ENCODE measurements at regions not wholly inside any gene's neighbourhood (a gene's known extent, or its start where the extent isn't known, plus 50 kb on each side); places are given as distances from the start of the nearest gene placed in this dataset.

DNA sequence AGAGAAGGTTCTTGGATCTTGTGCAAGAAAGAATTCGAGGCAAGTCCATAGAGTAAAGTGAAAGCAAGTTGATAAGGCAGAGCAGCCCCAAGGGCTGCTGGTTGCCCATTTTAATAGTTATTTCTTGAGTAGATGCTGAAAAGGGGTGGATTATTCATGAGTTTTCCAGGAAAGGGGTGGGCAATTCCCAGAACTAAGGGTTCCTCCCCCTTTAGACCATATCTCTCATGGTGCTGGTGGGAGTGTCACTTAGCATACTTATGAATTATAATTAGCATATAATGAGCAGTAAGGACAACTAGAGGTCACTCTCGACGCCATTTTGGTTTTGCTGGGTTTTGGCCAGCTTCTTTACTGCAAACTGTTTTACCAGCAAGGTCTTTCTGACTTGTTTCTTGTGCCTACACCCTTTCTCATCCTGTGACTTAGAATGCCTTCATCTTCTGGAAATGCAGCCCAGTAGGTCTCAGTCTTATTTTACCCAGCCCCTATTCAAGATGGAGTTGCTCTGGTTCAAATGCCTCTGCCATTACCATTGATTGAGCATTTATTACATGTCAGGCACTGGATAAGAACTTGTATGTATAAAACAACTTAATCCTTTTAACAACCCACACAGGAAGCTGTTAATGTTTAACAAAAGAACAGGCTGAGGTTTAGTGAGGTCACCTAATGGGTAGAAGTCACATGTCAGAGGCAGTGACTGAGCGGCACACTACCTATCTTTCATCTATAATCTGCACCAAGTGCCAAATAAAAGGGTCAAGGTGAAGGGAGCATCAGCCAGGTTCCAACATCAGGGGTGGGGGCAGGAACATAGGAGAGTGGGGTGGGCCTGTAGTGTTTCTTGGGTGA, 250.9 kb downstream of the ICOS start:
- DNase-seq = no peak

DNA sequence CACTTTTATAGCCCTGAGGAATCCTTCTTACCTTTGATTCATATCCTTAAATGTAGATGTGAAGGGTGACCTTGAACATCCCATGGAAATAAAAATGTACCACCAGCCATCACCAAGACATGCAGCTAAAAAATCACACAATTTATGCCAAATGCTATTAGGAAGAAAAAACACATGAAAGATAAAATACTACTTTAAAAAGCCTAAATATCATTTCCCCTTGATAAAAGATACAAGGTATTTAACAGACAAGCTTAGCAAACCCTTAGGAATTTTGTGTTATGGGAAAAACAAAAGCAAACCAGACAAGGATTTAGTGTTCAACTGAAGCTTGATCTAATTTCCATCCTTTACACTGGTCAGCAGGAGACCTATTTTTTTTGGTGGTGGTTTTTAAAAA, 255.0 kb downstream of the ICOS start:
- no peak for DNase-seq

DNA sequence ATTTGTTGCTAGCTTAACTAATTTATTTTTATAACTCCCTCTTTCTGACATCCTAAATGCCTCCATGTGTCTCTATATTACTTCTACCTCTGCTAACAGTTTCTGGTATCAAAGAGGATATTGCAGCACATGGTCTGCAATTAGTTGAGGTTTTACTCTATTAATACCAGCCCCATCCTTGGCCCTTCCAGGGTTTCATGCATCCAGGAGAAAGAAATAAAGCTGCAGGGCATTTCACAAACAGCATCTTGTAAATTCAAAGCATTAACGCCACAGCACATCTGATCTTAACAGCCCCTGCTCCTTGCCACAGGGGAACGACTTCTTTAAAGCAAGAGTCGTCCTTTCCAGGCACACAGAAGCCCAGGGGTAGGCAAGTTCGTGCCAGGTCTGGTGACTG, 258.9 kb downstream of the ICOS start:
- DNase-seq = no peak

DNA sequence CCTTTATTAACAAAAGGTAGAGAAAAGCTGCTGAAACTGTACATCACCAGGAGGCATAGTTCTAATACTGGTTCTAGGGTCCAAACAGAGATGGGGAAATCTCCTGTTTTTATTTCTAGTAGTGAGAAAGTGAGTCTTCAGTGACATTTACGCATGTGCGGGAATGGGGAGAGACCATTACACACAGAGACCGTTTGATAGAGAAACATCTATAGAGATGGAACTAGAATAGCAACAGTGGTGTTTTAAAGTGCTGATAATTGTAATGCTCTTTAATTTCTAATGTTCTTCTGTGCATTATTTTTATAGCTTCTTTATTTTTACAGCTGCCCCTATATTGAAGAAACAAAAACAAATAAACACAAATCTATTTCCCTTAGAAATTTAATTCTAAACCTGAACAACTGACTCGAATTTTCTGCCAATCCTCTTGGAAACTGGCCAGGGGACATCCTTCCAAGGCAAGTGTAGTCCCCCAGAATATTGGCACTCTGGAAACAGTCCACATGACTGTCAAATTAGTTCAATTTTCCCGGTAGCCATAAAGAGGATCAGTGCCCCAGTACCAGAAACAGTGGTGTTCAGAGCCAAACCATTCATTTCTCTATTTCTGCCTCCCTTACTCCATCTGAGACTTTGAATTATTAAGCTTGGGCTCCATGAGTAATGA, 260.9 kb downstream of the ICOS start:
- DNase-seq = no peak

GRCh38 chr2:204199357-204199756, 262.8 kb downstream of the ICOS start:
- no peak for DNase-seq

GRCh38 chr2:204201507-204201906, 264.9 kb downstream of the ICOS start:
- no peak for DNase-seq

- DNase-seq = no peak
Measured at GRCh38 chr2:204202253-204202652, 265.7 kb downstream of the ICOS start.

GRCh38 chr2:204203704-204204103, 267.1 kb downstream of the ICOS start:
- DNase-seq = no peak

DNA sequence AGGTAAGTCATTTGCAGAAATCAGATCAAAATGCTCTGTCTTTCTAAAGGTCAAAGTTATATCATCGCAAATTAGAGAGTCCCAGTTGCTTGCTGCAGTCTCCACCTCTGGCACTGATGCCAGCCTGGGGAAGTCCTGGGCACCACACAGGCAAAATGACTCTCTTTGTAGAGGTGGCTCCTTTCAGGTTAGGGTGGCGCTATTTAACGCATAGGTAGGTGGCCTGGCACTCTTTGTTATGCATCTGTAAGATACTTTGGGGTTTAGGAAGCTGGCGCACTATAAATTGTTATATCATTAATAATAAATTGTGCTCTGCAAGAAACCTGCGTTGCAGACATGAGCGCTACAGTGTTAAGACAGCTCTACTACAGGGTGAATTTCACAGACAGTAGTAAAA, 268.5 kb downstream of the ICOS start:
- DNase-seq = no peak

- DNase-seq = no peak
Measured at GRCh38 chr2:204205538-204205937, 269.0 kb downstream of the ICOS start.

- no peak for DNase-seq
Measured at GRCh38 chr2:204207866-204208265, 271.3 kb downstream of the ICOS start.

DNA sequence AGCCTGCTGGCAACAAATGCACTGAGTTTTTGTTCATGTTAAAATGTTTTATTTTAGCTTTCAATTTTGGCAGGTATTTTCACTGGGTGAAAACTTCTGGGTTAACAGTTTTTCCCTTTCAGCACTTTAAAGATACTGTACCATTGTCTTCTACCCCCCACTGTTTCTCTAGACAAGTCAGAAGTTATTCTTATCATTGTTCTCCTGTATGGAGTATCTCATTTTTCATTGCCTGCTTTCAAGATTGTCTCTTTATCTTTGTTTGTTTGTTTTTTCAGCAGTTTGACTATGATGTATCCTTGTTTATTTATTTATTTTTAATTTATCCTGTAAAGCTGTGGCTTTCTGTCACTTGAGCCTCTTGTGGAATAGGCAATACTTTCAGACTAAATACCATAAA, 277.0 kb downstream of the ICOS start:
- no peak for DNase-seq

DNA sequence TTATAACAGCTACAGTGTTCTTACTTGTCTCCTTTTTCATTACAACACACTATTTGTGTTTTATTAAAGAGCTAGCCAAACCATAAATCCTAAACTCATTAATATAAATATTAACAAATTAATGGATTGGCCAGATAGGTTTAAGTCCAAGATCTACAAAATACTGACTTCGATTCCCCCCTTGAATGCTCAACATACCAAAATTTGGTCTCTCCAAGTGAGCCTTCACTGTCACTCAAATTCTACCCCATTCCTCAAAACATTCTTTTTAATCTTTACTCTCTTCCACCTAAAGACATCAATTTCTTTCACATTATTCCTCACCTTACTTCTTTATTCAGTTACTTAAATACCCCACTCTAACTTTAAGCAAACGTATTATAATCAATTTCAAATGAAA, 281.5 kb downstream of the ICOS start:
- no peak for DNase-seq

DNA sequence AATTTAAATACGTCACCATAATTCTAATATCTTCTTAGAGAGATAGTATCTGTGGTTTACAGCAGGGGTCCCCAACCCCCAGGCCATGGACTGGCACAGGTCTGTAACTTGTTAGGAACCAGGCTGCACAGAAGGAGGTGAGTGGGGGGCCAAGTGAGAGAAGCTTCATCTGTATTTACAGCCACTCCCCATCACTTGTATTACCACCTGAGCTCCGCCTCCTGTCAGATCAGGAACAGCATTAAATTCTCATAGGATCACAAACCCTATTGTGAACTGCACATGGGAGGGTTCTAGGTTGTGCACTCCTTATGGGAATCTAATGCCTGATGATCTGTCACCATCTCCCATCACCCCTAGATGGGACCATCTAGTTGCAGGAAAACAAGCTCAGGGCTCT, 282.6 kb downstream of the ICOS start:
- DNase-seq = no peak

GRCh38 chr2:204220896-204221295, 284.3 kb downstream of the ICOS start:
- DNase-seq = no peak

GRCh38 chr2:204223046-204223445, 286.5 kb downstream of the ICOS start:
- no peak for DNase-seq

GRCh38 chr2:204223544-204223943, 287.0 kb downstream of the ICOS start:
- no peak for DNase-seq

DNA sequence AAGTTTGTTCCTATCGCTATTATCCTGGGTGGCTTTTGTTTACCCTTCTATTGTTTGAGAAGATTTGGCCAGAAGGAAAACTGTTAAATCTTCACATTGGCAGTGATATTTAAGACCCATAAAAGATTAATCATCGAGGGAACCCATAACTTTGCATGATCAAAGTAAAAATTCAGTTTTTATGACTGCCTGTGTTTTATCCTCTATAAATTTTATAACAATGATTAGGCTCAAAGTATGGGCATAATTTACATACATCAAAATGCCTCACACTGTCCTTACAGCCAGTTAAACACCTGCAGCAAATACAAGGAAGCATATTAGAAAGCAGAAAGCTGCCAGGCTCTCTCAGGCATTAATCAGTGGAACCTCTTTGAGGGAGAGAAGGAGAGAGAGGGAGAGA, 289.1 kb downstream of the ICOS start:
- no peak for DNase-seq

- DNase-seq = no peak
Measured at GRCh38 chr2:204226305-204226880, 289.8 kb downstream of the ICOS start.

DNA sequence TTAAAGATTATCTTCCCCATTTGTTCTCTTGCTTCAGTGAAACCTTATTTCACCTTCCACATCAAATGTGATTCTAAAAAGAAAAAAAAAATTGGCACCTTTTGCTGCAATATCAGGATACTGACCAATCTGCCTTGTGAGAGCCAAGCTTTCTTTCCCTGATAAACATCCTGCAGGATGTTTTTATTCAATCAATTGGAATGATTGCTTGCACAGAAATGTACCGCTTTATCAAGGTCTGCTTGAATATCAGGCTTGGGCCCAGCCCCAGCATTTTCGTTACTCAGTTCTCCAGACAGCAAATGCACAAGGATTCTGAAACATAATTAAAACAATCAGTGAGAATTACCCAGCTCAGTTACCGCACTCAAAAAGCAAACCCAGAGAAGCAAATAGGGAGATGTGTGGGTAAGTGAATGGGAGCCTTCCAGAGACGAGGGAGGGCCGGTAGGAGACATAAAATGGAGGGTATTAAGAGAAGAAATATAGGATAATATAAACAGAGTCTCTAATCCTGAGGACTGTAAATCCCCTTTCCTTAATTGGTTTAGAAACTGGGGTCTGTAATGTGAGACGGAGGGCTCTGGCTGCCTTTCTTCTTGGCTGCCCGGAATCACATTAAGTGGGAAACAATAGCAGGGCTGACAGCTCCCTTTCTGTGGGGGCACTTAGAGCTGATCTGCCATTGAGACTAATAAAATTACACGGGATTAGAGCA, 291.8 kb downstream of the ICOS start:
- DNase-seq = no peak

DNA sequence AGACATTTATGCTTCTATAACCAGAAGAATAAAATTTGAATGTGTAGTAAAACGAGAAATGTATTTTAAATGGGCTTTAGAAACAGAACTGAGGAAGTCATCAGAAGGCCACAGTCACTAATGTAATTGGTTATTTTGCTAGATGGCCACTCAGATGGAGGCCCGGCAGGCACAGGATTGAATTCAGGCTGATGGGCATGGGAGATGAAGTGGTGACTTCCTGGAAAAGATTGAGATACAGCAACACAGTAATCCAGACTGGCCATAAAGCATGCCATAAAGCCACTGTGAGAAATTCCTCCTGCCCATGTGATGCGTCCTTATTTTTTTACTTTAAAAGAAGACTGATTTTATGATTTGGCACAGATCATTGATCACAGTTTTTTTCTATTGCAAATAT, 297.7 kb downstream of the ICOS start:
- no peak for DNase-seq

DNA sequence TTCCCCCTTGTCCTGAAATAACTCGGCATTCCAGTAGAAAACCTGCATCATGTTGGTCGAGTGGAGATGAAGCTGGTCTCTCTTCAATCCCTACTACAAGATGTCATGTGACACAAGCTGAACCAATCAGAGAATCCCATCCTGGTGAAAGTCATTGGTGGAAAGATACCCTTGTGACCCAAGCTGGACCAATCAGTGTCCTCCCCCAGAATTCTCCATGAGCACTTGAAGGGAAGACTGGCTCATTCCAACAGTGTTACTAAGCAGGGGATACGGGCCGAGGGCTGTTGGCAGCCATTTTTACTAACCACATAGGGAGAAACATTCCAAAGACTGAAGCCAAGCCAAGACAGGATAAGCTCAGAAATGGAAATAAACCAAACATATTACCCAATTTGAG, 298.3 kb downstream of the ICOS start:
- DNase-seq = no peak

- no peak for DNase-seq
Measured at GRCh38 chr2:204237416-204237815, 300.9 kb downstream of the ICOS start.

Data from stimulated activated CD4-positive, alpha-beta T cell treated with anti-CD3 and anti-CD28 coated beads, Interleukin-1b, Interleukin-23, amount 100 ng/mL, for 48 hours (primary cell).